ENCODE measurements at regions not wholly inside any gene's neighbourhood (a gene's known extent, or its start where the extent isn't known, plus 50 kb on each side); places are given as distances from the start of the nearest gene placed in this dataset.
"Not testable (repeated sequence)": the region's sequence is repeated elsewhere in the genome, so short reads cannot be mapped to it uniquely, and the experiment has no call there.

DNA sequence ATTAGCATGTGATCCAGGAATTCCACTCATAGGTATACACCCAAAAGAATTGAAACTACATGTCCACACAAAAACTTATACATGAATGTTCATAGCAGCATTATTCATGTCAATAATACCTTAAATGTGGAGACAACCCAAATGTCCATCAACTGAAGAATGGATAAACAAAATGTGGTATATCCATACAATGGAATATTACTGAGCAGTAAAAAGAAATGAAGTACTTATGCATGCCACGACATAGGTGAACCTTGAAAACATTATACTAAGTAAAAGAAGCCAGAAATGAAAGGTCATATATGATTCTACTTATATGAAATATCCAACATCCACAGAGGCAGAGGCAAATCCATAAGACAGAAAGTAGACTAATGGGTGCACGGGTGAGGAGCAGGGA, 159.9 kb downstream of the UNC5CL start:
- H3K36me3 ChIP-seq: no peaks in the 10 kb centered on the region
- H3K4me1 ChIP-seq: no peaks in the 10 kb centered on the region
- H3K4me3 ChIP-seq: no peak overlapping the region
- ATAC-seq (no peak), DNase-seq (no peak)
- TF ChIP-seq, protein P1, sequence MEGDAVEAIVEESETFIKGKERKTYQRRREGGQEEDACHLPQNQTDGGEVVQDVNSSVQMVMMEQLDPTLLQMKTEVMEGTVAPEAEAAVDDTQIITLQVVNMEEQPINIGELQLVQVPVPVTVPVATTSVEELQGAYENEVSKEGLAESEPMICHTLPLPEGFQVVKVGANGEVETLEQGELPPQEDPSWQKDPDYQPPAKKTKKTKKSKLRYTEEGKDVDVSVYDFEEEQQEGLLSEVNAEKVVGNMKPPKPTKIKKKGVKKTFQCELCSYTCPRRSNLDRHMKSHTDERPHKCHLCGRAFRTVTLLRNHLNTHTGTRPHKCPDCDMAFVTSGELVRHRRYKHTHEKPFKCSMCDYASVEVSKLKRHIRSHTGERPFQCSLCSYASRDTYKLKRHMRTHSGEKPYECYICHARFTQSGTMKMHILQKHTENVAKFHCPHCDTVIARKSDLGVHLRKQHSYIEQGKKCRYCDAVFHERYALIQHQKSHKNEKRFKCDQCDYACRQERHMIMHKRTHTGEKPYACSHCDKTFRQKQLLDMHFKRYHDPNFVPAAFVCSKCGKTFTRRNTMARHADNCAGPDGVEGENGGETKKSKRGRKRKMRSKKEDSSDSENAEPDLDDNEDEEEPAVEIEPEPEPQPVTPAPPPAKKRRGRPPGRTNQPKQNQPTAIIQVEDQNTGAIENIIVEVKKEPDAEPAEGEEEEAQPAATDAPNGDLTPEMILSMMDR (IDR thresholded peaks at IDR 0.05): no peak
- H3K27ac ChIP-seq: no peak overlapping the region
- no peaks in the 10 kb centered on the region for H3K9me3 ChIP-seq
- intact Hi-C loops (cut with DNase I): no loop called here
- H3K27me3 ChIP-seq: no peaks in the 10 kb centered on the region

DNA sequence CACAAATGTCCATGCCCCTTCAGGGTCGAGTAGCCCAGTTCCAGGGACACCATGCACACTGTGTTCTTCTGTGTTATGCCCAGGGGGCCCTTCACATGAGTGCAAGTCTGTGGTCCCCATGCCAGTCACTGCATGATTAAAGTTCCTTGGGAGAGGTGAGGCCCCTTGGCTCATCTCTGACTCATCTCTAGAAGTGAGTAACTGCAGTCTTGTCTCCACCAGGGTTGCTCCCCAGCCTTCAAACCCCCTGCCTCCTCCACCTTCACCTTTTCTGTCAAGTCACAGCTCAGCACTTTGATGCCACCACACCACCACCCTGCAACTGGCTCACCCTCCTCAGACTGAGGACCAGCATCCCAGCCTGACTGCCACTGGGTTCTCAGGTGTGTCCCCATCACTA, 161.7 kb downstream of the UNC5CL start:
- no peak for ATAC-seq
- Histone ChIP-seq H3K27me3 (no peaks in the 10 kb centered on the region), H3K9me3 (no peaks in the 10 kb centered on the region), H3K4me3 (no peak overlapping the region), H3K4me1 (no peaks in the 10 kb centered on the region), H3K27ac (no peak overlapping the region), H3K36me3 (no peaks in the 10 kb centered on the region)
- intact Hi-C loops (cut with DNase I): no loop called here
- TF ChIP-seq, protein P1 (IDR thresholded peaks at IDR 0.05): no peak
- no peak for DNase-seq

DNA sequence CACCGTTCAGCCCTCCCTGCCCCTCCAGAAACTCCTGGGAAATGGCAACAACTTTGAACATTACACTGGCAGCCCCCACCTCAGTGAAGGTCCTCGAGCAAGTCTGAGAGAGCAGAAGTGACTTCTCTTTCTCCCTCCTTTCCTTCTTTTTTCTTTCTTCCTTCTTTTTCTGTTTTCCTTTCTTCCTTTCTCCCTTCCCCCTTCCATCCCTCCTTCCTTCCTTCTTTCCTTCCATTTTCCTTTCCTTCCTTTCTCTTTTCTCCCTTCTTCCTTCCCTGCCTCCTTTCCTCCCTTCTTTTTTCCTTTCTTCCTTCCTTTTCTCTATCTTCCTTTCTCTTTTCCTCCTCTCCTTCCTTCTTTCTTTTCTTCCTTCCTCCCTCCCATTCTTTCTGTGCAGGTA, 162.7 kb downstream of the UNC5CL start:
- H3K27ac ChIP-seq: no peak overlapping the region
- H3K4me1 ChIP-seq: no peaks in the 10 kb centered on the region
- intact Hi-C loops (cut with DNase I): no loop called here
- DNase-seq: no peak
- H3K9me3 ChIP-seq: no peaks in the 10 kb centered on the region
- TF ChIP-seq, protein P1 (IDR thresholded peaks at IDR 0.05): no peak
- ATAC-seq: no peak
- no peaks in the 10 kb centered on the region for H3K36me3 ChIP-seq
- H3K4me3 ChIP-seq: no peak overlapping the region
- no peaks in the 10 kb centered on the region for H3K27me3 ChIP-seq

DNA sequence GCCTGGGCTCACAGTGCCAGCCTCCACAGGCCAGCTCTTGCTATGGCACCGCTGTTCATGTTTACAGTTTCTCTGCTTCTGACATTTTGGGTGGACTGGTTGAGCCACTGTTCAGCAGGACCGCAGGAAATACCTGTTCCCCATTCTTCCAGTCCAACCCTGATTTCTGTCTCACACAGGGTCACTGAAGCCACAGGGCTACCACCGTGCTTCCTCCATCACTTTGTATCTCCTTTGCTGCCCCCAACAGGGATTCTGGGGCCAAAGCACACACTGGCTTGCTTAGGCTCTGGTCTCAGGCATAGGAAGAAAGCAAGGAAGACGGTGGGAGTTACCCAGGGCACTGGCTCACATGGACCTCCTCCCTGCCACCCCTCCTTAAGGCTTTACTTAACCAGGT, 164.5 kb downstream of the UNC5CL start:
- ATAC-seq: no peak
- TF ChIP-seq, protein P1 (IDR thresholded peaks at IDR 0.05): no peak
- H3K4me3 ChIP-seq: no peak overlapping the region
- H3K27ac ChIP-seq: no peak overlapping the region
- intact Hi-C loops (cut with DNase I): no loop called here
- no peaks in the 10 kb centered on the region for H3K27me3 ChIP-seq
- H3K36me3 ChIP-seq: no peaks in the 10 kb centered on the region
- DNase-seq: no peak
- H3K4me1 ChIP-seq: no peaks in the 10 kb centered on the region
- no peaks in the 10 kb centered on the region for H3K9me3 ChIP-seq

DNA sequence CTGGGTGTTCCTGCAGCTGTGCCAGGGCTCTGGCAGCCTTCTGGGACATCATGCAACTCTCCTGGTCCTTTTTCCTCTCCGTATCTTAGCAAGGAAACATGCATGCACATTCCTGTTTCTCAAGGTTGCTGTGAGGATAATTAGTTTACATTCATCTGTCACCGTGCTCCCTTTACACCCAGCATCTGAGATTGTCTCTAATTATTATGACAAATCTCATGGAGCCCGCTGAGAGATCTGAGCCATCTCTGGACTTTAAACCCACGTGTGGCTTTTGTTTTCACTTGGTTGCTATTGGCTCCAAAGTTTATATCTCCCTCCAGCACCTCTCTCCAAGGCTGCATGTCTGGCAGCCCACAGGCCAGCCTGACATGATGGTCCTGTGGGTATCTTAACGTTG, 167.6 kb downstream of the UNC5CL start:
- intact Hi-C loops (cut with DNase I): no loop called here
- H3K36me3 ChIP-seq: no peaks in the 10 kb centered on the region
- TF ChIP-seq, protein P1 (IDR thresholded peaks at IDR 0.05): no peak
- H3K4me1 ChIP-seq: no peaks in the 10 kb centered on the region
- H3K27me3 ChIP-seq: no peaks in the 10 kb centered on the region
- H3K27ac ChIP-seq: no peak overlapping the region
- ATAC-seq (no peak), DNase-seq (no peak)
- no peaks in the 10 kb centered on the region for H3K9me3 ChIP-seq
- H3K4me3 ChIP-seq: no peak overlapping the region

DNA sequence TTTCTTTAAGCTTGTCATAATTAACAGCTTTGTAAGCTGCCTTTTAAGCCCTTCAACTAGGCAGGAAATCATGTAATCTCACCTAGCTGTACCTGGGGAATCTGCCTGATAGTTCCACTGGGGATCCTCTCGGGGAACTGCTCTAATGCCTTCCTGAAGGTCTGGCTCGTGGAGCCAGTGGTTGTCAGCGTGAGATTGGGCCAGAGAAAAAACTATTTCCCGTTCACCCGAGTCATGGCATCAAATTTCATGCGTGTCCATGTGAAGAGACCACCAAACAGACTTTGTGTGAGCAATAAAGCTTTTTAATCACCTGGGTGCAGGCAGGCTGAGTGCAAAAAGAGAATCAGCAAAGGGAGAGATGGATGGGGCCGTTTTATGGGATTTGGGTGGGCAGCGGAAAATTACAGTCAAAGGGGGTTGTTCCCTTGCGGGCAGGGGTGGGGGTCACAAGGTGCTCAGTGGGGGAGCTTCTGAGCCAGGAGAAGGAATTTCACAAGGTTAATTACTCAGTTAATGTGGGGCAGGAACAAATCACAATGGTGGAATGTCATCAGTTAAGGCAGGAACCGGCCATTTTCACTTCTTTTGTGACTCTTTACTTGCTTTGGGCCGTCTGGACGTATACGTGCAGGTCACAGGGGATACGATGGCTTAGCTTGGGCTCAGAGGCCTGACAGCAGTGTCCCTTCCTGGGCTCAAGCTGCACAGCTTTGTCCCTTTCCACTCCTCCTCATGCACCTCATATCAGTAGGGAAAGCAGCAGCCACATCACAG, 170.7 kb downstream of the UNC5CL start:
- intact Hi-C loops (cut with DNase I); H3K4me3 ChIP-seq; H3K27me3 ChIP-seq; H3K4me1 ChIP-seq; H3K36me3 ChIP-seq; DNase-seq; ATAC-seq; H3K27ac ChIP-seq; H3K9me3 ChIP-seq: not testable (repeated sequence)

DNA sequence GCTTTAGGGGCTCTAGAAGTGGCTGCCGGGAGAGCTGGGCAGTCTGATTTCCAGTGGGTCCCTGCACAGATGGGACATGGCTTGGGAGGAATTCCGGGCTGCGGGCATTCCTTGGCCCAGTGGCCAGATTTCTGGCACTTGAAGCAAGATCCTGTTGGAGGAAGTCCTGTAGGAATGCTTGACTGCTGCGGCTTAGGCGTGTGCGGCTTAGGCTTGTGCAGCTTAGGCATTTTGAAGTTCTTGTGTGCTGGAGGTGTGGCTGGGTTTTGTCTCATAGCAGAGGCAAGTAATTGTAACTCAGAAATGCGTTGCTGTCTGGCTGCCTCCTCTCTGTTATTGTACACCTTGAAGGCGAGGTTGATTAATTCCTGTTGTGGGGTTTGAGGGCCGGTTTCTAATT, 171.5 kb downstream of the UNC5CL start:
- H3K4me1 ChIP-seq; H3K9me3 ChIP-seq; DNase-seq; ATAC-seq; H3K27ac ChIP-seq; H3K27me3 ChIP-seq; H3K4me3 ChIP-seq; intact Hi-C loops (cut with DNase I); H3K36me3 ChIP-seq: not testable (repeated sequence)

DNA sequence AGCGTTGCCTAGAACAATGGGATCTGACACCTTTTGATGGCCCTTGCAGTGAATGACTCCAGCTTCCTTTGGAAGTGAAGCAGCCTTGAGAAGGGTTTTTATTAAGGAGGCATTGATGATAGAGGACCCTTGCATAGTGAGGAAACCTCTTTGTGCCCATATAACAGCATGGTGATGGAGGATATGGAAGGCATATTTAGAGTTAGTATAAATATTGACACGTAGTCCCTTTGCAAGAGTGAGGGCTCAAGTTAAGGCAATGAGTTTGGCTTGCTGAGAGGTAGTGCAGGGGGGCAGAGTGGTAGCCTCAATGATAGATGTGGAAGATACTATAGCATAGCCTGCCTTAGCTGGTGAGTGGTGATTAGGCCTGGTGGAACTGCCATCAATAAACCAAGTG, 173.8 kb downstream of the UNC5CL start:
- H3K9me3 ChIP-seq; H3K36me3 ChIP-seq; ATAC-seq; DNase-seq; H3K27me3 ChIP-seq; H3K4me3 ChIP-seq; H3K27ac ChIP-seq; intact Hi-C loops (cut with DNase I); H3K4me1 ChIP-seq: not testable (repeated sequence)

Data from upper lobe of right lung (tissue), 1 donor.